Prostate gland (tissue), 2 donors: ENCODE measurements at regions not wholly inside any gene's neighbourhood (a gene's known extent, or its start where the extent isn't known, plus 50 kb on each side); places are given as distances from the start of the nearest gene placed in this dataset.

Experiments used
- DNase-seq: peaks from one replicate; pipeline ENCODE4 v3.0.0-alpha.2; 2019; ENCODE audit warnings: low spot score
- H3K27ac ChIP-seq, 2 donors: fragments of 200-600 bp; sonication (generic); 2 replicates each; pipeline ENCODE4 v1.5.1; 2017 to 2019
- H3K27me3 ChIP-seq: fragments of 200-600 bp; sonication (generic); replicated peaks from 2 replicates; pipeline ENCODE4 v1.5.1; 2019; ENCODE audit not compliant: insufficient read depth
- H3K36me3 ChIP-seq, 2 donors: fragments of 200-600 bp; sonication (generic); 1 replicate in 1 of 2; 2 replicates in 1 of 2; pipeline versions ENCODE4 v1.5.1 to v1.8.1; 2017 to 2019
- H3K4me1 ChIP-seq: fragments of 200-600 bp; sonication (generic); replicated peaks from 2 replicates; pipeline ENCODE4 v1.5.1; 2019
- H3K4me3 ChIP-seq, 2 donors: fragments of 200-600 bp; sonication (generic); 2 replicates each; pipeline ENCODE4 v1.5.1; 2017 to 2019
- H3K9me3 ChIP-seq: fragments of 200-600 bp; sonication (generic); 2 replicates; pipeline ENCODE4 v1.5.1; 2017
- CTCF ChIP-seq, 4 experiments: fragments of 200-600 bp in 2 of 4; fragments of 450-650 bp in 2 of 4; sonication (generic) in 2 of 4; IDR thresholded peaks; 1 replicate in 3 of 4; 2 replicates in 1 of 4; pipeline ENCODE4 v1.5.1; 2016 to 2019; ENCODE audit warnings: antibody characterized with exemption in 4 of 4, mild to moderate bottlenecking in 2 of 4, moderate library complexity in 2 of 4
- POLR2A ChIP-seq: fragments of 450-650 bp; IDR thresholded peaks from one replicate; pipeline ENCODE4 v1.6.1; 2016; ENCODE audit warnings: antibody characterized with exemption, mild to moderate bottlenecking
- POLR2AphosphoS5 ChIP-seq: sonication (generic); formaldehyde crosslinking; IDR thresholded peaks from one replicate; pipeline ENCODE4 v1.6.1; 2017; ENCODE audit warnings: antibody characterized with exemption
- WGBS: methylation state at CpG from one replicate; pipeline ENCODE4 v1.1.5; 2018; 5-methylcytosine and 5-hydroxymethylcytosine counted together
- intact Hi-C: fragments of 100-400 bp; cut with DNase I; formaldehyde crosslinking; loops from one replicate; pipeline ENCODE4 v1.14.2; 2022

- H3K27ac ChIP-seq, result no peak overlapping the region
- H3K4me1 ChIP-seq, result no peaks in the 10 kb centered on the region
- H3K27me3 ChIP-seq, result no peaks in the 10 kb centered on the region
- H3K4me3 ChIP-seq, result no peak overlapping the region
- no peaks in the 10 kb centered on the region for H3K36me3 ChIP-seq
- no peak for DNase-seq
- 92% methylated on average over 8 of the region's 8 CpGs for WGBS
- intact Hi-C loops, result no loop called here
- H3K9me3 ChIP-seq, result no peaks in the 10 kb centered on the region
- TF ChIP-seq POLR2A, result no peak
- no peak for TF ChIP-seq POLR2AphosphoS5
- TF ChIP-seq CTCF (IDR thresholded peaks at IDR 0.05), result no peak
Measured at GRCh38 chr7:13454916-13455592, 534.4 kb downstream of the ETV1 start.

- no peak for DNase-seq
- no peak for TF ChIP-seq POLR2A
- no peak for TF ChIP-seq POLR2AphosphoS5
- no peak for TF ChIP-seq CTCF (IDR thresholded peaks at IDR 0.05)
Measured at GRCh38 chr7:13457790-13458189, 531.7 kb downstream of the ETV1 start.

DNA sequence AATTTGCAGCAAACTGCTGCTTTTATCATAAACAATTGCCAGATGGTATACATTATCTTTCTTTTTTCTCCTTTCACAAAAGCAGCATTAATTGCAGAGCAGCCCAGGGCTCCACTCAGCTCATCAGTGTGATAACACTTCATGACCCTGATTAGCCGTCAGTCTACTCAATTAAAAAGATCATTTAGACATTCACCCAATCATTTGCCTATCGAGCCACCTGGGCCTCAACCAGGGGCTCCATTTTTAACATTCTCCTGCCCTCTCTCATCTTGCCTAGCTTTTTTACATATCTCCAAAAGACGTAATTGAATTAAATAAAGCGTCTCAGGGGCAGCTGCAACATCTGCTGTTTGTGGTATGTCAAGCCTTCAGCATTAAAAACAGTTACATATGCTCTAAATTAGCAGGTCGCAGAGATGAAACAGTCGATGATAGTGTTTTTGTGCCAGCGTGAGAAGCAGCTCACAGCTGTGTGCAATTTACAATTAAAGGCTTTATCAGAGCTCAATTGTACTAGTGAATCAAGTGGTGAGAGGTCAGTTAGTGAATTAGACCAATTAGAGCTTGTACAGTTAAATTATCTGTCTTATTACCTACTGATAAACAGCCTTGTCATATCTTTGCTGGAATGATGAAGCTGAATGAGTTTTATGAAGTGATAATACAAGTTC is 522.5 kb downstream of the ETV1 start:
- intact Hi-C loops, result no loop called here
- no peak for DNase-seq
- WGBS, result 68% methylated on average over 7 of the region's 7 CpGs
- Histone ChIP-seq H3K36me3 (no peaks in the 10 kb centered on the region), H3K4me1 (no peaks in the 10 kb centered on the region), H3K27me3 (no peaks in the 10 kb centered on the region), H3K4me3 (no peak overlapping the region), H3K27ac (no peak overlapping the region), H3K9me3 (no peaks in the 10 kb centered on the region)
- TF ChIP-seq POLR2AphosphoS5 (no peak), CTCF (IDR thresholded peaks at IDR 0.05) (no peak), POLR2A (no peak)

More at GRCh38 chr7:13457790-13458189, 531.7 kb downstream of the ETV1 start:
- H3K27ac ChIP-seq, result no peak overlapping the region
- 52% methylated on average over 4 of the region's 4 CpGs for WGBS
- H3K36me3 ChIP-seq, result no peaks in the 10 kb centered on the region
- no peaks in the 10 kb centered on the region for H3K9me3 ChIP-seq
- intact Hi-C loops, result no loop called here
- no peak overlapping the region for H3K4me3 ChIP-seq
- no peaks in the 10 kb centered on the region for H3K27me3 ChIP-seq
- H3K4me1 ChIP-seq, result no peaks in the 10 kb centered on the region

GRCh38 chr7:13476881-13477444 is 512.5 kb downstream of the ETV1 start:
- DNase-seq, result no peak
- H3K27ac ChIP-seq, result no peak overlapping the region
- no peak for TF ChIP-seq POLR2A
- no peak for TF ChIP-seq CTCF (IDR thresholded peaks at IDR 0.05)
- no peak for TF ChIP-seq POLR2AphosphoS5
- H3K27me3 ChIP-seq, result no peaks in the 10 kb centered on the region
- no peaks in the 10 kb centered on the region for H3K36me3 ChIP-seq
- 94% methylated on average over 2 of the region's 2 CpGs for WGBS
- no peaks in the 10 kb centered on the region for H3K4me1 ChIP-seq
- no peak overlapping the region for H3K4me3 ChIP-seq
- intact Hi-C loops, result no loop called here
- H3K9me3 ChIP-seq, result no peaks in the 10 kb centered on the region
